ENCODE measurements at regions not wholly inside any gene's neighbourhood (a gene's known extent, or its start where the extent isn't known, plus 50 kb on each side); places are given as distances from the start of the nearest gene placed in this dataset.

DNA sequence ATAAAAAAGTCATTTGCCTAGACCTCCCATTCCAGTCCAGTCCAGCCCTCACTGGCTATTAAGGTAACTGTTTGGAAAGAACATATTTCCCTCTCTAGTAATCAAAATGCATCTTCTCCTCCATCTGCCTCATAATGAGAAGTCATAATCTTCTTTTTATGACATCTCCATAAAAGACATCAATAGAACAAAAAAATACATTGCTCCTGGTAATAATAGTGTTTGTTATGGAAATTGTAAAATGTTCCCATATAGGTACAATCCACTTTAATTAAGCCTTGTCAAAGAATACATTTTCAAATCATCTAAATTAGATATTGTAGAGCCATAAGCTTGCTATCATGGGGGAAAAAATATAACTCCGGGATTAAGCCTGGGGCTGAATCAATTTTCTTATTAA, 461.6 kb downstream of the LRATD1 start:
- no peak for TF ChIP-seq POLR2AphosphoS5 (IDR thresholded peaks at IDR 0.05; ENCODE audit: low read depth, low read length)
- TF ChIP-seq, protein P1, sequence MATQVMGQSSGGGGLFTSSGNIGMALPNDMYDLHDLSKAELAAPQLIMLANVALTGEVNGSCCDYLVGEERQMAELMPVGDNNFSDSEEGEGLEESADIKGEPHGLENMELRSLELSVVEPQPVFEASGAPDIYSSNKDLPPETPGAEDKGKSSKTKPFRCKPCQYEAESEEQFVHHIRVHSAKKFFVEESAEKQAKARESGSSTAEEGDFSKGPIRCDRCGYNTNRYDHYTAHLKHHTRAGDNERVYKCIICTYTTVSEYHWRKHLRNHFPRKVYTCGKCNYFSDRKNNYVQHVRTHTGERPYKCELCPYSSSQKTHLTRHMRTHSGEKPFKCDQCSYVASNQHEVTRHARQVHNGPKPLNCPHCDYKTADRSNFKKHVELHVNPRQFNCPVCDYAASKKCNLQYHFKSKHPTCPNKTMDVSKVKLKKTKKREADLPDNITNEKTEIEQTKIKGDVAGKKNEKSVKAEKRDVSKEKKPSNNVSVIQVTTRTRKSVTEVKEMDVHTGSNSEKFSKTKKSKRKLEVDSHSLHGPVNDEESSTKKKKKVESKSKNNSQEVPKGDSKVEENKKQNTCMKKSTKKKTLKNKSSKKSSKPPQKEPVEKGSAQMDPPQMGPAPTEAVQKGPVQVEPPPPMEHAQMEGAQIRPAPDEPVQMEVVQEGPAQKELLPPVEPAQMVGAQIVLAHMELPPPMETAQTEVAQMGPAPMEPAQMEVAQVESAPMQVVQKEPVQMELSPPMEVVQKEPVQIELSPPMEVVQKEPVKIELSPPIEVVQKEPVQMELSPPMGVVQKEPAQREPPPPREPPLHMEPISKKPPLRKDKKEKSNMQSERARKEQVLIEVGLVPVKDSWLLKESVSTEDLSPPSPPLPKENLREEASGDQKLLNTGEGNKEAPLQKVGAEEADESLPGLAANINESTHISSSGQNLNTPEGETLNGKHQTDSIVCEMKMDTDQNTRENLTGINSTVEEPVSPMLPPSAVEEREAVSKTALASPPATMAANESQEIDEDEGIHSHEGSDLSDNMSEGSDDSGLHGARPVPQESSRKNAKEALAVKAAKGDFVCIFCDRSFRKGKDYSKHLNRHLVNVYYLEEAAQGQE (IDR thresholded peaks at IDR 0.05; ENCODE audit: insufficient read depth in 1 of 2, low read depth in 2 of 2, low read length in 2 of 2): no peak

Measured in PFSK-1 (cell line).